NCI-H82 treated with DMSO at 0.1 percent for 48 hours (cell line): ENCODE measurements at regions not wholly inside any gene's neighbourhood (a gene's known extent, or its start where the extent isn't known, plus 50 kb on each side); places are given as distances from the start of the nearest gene placed in this dataset.

Source experiments
- DNase-seq: peaks from one replicate; lab custom pipeline; 2025; ENCODE audit not compliant: unreplicated experiment; lab: John Stamatoyannopoulos, UW

GRCh38 chr5:5021436-5021835, 118.7 kb upstream of the ADAMTS16 start:
- DNase-seq, result no peak

DNA sequence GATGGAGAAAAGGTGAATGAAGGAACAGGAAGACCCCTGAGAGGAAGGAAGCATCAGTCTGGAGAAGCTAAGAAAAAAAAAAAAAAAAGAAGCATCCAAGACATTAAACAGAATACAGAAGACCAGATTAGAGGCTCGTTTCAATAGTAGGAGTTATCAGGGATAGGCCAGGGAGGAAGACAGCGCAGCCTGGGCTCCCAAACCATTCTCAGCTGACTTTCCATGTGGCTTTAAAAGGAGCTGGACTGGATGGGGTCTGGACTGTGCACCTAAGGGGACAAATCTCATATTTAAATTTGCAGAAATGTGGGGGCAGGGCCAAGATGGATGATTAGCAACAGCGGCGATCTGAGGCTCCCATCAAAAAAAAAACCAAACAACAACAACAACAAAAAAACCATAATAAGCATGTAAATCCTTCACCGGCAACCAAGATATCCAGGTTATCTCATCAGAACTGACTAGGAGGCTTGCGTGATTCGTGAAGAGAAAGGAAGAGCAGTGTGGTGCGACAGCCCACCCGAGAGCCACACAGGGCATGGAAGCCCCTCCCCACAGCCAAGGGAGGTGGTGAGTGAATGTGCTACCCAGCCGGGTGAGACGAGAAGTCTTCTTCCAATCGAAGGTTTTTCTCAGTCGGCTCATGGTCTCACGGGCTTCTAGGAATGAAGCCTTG, 114.9 kb upstream of the ADAMTS16 start:
- DNase-seq, result no peak

DNA sequence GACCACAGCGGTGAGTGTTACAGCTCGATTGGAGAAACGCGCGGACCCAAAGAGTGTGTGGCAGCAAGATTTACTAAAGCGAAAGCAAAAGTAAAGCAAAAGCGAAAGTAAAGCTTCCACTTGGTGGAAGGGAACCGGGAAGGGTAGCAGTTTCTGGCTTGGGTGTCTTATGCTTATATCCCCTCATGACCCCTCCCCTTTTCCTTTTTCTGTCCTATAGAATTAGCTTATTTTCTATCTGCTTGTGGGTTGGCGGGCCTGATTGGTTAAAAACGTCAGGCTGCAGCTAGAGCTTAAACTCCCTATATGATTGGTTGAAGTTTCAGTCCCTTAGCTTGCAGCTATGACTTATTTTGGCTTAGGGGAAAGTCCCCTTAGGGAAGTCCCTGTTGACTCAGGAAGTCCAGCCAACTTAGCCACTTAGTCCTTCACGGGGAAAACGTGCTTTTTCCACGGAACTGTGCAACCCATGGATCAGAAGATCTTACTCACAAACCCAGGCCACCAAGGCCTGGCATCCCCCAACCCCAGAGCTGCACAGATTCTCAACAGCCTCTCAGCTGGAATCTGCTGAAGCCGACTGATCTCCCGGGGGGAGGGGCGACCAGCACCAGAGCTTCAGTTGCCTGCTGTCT, 114.2 kb upstream of the ADAMTS16 start:
- no peak for DNase-seq

DNA sequence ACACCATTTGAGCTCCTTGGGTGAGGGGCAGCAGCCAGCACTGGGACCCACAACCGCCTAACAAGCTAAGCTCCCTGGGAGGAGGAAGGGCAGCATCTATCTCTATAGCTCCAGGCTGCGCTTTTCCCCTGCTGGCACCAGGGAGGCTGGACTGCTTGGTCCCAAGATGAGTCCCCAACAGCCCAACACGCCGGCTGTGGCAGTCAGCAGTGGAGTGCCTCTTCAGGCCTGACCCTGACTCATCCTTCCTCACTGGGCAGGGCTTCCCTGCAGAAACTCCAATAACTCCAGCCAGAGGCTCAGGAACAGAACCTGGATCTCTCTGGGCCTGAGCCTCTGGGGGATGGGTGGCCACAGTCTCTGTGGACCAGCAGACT, 113.7 kb upstream of the ADAMTS16 start:
- no peak for DNase-seq

- no peak for DNase-seq
These were observed 108.5 kb upstream of the ADAMTS16 start for GRCh38 chr5:5031665-5032064.

DNA sequence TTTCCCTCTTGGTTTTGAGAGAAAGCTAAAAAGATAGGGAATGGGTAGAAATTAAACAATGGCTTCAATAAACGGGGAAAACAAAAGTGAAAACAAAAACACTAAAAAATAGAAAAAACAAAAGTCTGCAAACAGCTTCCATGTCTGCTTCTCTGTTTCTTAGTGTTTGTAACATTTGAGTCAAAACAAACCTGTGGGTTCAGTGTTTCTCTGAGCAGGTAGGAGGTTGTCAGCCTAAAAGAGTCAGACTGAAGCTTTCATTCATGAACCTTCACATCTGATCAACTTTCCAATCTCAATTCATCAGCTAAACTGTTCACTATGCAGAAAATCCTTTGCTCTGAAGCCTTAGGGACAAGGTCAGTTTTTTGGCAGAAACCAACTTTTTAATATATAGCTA, 102.5 kb upstream of the ADAMTS16 start:
- no peak for DNase-seq

- DNase-seq, result no peak
These were observed 100.2 kb upstream of the ADAMTS16 start for GRCh38 chr5:5039918-5040317.

GRCh38 chr5:5040712-5041111, 99.4 kb upstream of the ADAMTS16 start:
- DNase-seq, result no peak

- no peak for DNase-seq
These were observed 97.3 kb upstream of the ADAMTS16 start for GRCh38 chr5:5042806-5043205.

DNA sequence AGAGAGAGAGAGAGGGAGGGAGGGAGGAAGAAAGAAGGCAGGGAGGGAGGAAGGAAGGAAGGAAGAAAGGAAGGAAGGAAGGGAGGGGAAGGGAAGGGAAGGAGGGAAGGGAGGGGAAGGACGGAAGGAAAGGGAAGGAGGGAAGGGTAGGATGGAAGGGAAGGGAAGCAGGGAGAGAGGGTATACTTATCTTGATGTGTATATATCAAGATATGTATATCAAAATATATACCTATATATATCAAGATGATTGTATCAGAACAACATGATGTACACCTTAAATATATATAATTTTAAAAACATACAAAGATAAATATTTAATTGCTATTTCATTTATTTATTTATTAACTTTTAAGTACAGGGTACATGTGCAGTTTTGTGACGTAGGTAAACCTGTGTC, 96.8 kb upstream of the ADAMTS16 start:
- DNase-seq, result no peak

DNA sequence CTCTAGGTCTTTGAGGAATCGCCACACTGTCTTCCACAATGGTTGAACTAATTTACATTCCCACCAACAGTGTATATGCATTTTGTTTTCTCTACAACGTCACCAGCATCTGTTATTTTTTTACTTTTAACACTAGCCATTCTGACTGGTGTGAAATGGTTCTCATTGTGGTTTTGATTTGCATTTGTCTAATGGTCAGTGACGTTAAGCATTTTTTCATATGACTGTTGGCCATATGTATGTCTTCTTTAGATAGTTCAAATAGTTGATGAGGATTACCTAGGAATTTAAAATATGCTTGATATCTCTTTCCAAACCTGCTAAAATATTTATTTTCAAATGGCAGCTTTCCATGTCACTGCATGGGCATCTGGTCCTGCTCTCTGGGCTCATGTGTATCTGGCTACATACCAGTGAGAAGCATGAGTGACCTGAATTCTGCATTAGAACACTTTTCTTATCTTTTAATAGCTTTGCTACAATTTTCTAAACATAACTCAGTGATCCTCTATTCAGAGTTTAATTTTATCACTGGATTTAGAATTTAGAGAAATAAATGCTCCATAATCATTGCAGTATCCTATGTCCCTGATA, 95.8 kb upstream of the ADAMTS16 start:
- DNase-seq, result no peak

- no peak for DNase-seq
These were observed 93.2 kb upstream of the ADAMTS16 start for GRCh38 chr5:5046680-5047502.

DNA sequence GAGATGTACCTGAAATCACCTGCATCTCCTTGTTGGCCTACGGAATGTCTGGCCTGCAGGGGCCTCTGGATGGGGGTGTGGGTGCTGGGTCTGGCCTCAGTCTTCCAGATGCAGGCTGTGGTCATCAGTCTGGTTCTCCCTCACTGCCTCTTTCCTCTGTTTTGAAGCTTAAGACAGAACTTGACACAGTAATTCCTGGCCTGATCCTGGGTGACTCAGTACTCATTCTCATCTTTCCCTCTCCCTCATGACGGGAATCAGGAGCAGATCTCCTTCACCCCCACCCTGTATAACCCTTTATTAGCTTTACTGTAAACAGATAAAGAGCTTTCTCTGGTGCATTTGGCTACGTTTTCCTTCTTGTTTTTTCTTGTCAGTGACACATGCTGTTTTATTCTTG, 89.3 kb upstream of the ADAMTS16 start:
- DNase-seq, result no peak

DNA sequence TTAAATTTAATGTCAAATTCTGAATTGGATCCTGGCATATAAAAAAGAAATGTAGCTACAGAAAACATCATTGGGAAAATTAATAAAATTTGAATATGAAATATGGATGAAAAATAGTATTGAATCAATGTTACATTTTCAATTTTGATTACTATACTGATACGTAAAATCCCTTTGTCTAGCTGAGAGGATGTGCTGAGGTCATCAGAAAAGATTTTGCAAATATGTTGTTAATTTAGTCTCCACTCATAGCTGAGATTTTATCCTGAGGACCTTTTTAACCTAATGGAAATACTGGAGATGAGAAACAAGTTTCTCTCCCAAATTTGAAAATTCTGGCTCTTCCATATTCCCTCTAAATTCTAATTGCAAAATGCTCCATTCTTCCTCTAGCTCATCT, 84.4 kb upstream of the ADAMTS16 start:
- DNase-seq, result no peak

GRCh38 chr5:5061836-5062235, 78.3 kb upstream of the ADAMTS16 start:
- no peak for DNase-seq

DNA sequence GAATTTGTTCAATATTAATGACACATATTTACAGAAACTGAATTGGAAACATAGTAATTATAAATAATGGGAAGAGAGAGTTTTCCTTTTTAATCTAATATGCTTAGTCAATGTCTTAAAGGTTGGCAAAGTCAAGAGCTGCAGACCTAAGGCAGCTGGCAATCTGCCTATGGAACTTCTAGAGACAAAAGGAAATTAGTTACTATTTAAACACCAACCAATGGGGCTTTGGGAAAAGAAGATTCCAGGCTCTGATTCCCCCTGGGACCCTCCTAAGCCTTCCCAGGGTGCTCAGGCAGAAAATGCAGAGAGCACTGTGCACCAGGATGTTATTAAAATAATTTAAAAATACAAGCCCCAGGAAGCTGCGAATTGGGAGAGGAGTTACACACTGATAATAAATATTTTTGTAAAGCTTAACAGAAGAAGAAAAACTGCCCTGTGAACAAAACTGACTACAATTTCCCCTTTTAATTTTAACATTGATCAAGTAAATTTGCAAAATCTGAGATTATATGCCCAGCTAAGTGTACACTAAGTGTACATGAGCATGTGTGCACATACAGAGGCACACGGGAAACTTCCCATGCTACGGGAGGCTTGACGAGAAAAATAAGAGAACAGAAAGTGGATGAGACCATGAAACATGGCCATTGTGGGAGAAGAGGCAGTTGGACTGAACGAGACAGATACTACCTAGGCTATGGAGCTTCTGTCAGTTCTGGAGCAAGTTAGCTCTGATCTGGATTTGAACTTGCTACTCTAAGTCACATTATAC, 77.4 kb upstream of the ADAMTS16 start:
- no peak for DNase-seq

GRCh38 chr5:5063533-5063953, 76.6 kb upstream of the ADAMTS16 start:
- DNase-seq, result no peak

DNA sequence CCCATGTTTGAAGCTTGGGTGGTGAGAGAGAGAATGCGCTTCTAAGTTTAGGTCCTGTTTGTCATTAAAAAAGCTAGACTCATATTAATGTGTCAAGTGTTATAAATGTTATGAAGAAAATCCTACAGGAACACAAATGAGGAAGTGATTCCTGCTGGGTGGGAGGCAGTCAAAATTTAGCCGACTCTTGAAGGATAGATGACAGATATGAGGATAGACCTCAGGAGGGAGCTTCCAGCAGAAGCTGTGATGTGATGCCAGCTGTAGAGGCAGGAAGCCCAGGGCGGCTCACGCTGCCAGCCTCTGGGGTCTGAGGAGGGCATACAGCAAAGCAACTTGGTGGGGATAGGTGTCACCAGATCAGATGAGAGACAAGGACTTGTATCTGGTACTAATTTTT, 74.7 kb upstream of the ADAMTS16 start:
- no peak for DNase-seq

DNA sequence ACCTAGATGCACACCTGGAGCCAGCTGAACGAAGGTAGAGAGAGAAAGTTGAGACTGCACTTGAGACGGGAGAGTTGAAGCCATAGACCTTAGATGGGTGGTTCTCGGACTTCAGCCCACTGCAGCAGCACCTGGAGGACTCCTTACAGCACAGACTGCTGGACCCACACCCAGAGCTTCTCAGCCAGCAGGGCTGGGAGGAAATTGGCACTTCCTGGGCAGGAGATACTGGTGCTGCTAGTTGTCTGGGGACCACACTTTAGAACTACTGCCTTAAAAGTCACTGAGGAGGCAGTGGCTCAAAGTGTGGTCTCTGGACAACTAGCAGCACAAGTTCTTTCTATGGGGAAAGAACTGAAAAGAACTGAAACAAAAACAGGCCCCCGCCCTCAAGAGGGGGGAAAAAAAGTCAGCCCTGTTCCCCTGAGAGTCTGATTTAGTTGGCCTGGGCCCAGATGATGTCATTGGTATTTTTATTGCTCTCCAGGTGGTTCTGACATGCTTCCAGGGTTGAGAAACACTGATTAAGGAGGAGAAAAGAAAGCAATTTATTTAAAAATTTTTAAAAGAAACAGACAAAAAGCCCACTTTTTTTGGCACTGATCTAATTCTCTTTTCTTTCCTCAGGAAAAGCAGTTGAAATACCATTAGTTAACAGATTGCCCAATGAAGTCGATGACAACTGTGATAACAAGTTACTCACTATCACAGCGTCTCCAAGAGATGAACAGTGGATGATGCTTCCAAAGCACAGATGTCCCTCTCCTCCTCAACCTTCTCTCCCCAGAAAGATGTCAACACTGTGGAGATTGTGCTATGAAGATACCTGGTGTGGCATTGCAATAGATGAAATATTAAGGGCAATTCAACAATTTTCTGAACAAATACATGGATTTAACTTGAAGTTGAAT, 73.6 kb upstream of the ADAMTS16 start:
- DNase-seq, result no peak

GRCh38 chr5:5069851-5070250, 70.3 kb upstream of the ADAMTS16 start:
- DNase-seq, result no peak
